HCT116 (cell line): ENCODE measurements at regions not wholly inside any gene's neighbourhood (a gene's known extent, or its start where the extent isn't known, plus 50 kb on each side); places are given as distances from the start of the nearest gene placed in this dataset.
A peak's percentile ranks its signal among the peaks of the same experiment; 100 is the strongest.

ENCODE experiments used
- ATAC-seq: fragments of 200-7000 bp; cut with Tn5 transposase; 2 replicates; pipeline ENCODE4 v1.9.1; 2020; ENCODE audit warnings: mild to moderate bottlenecking, moderate library complexity
- BruUV-seq: library from RNA; stranded (reverse); fragments of 400-500 nt; replicated peaks from 2 replicates; lab custom pipeline; 2021; lab: Mats Ljungman, UMichigan
- CTCF ChIA-PET: fragments of 300-600 bp; sonication (Branson Sonifier 250); formaldehyde crosslinking; loops from one replicate; lab custom pipeline; 2021; ENCODE audit warnings: antibody characterized with exemption; lab: Charles Lee
- POLR2A ChIA-PET: fragments of 300-600, 350-600 bp; sonication (Branson Sonifier 250); formaldehyde crosslinking; loops from one replicate; lab custom pipeline; 2021; ENCODE audit warnings: antibody characterized with exemption; lab: Charles Lee
- RAD21 ChIA-PET, 2 experiments: fragments of 300-600 bp; sonication (Branson Sonifier 250); formaldehyde crosslinking; loops; one replicate each; lab custom pipeline; 2023; ENCODE audit warnings: low total read pairs in 2 of 2; ENCODE audit not compliant: uncharacterized antibody in 2 of 2, unreplicated experiment in 2 of 2, low non-redundant PET in 1 of 2; lab: Charles Lee
- DNase-seq: peaks from one replicate; pipeline ENCODE4 v3.0.0-alpha.2; 2010; ENCODE audit warnings: low read depth, low spot score
- H2AFZ ChIP-seq: fragments of 200-600 bp; shearing (Covaris generic), sonication (generic); 2 replicates; pipeline ENCODE4 v1.6.1; 2017; ENCODE audit warnings: low read depth, mixed run types, mixed read lengths, antibody characterized with exemption, low read length; ENCODE audit not compliant: poor library complexity, severe bottlenecking
- H3K27ac ChIP-seq: 2 replicates; pipeline ENCODE4 v1.5.1; 2012; ENCODE audit warnings: low read depth, low read length
- H3K27me3 ChIP-seq: fragments of 200-600 bp; sonication (generic); 2 replicates; pipeline ENCODE4 v1.6.1; 2016; ENCODE audit warnings: mixed run types, low read length, mixed read lengths; ENCODE audit not compliant: insufficient read depth
- H3K36me3 ChIP-seq, 2 experiments: fragments of 200-500 bp in 1 of 2; fragments of 200-600 bp in 1 of 2; sonication (Bioruptor generic) in 1 of 2; sonication (generic) in 1 of 2; 2 replicates each; pipeline versions ENCODE4 v1.5.1 to v1.6.1; 2014 to 2016; ENCODE audit warnings: low read length in 2 of 2, inconsistent platforms in 1 of 2, mixed read lengths in 1 of 2, mixed run types in 1 of 2; ENCODE audit not compliant: insufficient read depth in 2 of 2, control insufficient read depth in 1 of 2
- H3K4me1 ChIP-seq, 2 experiments: fragments of 200-600 bp in 1 of 2; sonication (generic) in 1 of 2; 2 replicates each; pipeline versions ENCODE4 v1.5.1 to v1.6.1; 2012 to 2017; ENCODE audit warnings: low read length in 2 of 2, inconsistent platforms in 1 of 2, mild to moderate bottlenecking in 1 of 2, mixed read lengths in 1 of 2, mixed run types in 1 of 2, moderate library complexity in 1 of 2; ENCODE audit not compliant: insufficient read depth in 2 of 2, control insufficient read depth in 1 of 2
- H3K4me2 ChIP-seq: fragments of 200-600 bp; sonication (generic); 2 replicates; pipeline ENCODE4 v1.6.1; 2017; ENCODE audit warnings: mixed run types, low read length, mixed read lengths
- H3K4me3 ChIP-seq, 2 experiments: fragments of 200-600 bp in 1 of 2; sonication (generic) in 1 of 2; replicated peaks in 1 of 2; 2 replicates each; pipeline ENCODE4 v1.5.1; 2011 to 2016; ENCODE audit warnings: low read length in 2 of 2, control low read depth in 1 of 2, low read depth in 1 of 2, mild to moderate bottlenecking in 1 of 2, mixed read lengths in 1 of 2, mixed run types in 1 of 2
- H3K79me2 ChIP-seq: fragments of 200-600 bp; sonication (generic); 2 replicates; pipeline ENCODE4 v1.6.1; 2017; ENCODE audit warnings: mild to moderate bottlenecking, mixed run types, low read length, moderate library complexity, mixed read lengths; ENCODE audit not compliant: insufficient read depth
- H3K9ac ChIP-seq: fragments of 200-600 bp; sonication (generic); 2 replicates; pipeline ENCODE4 v1.6.1; 2016; ENCODE audit warnings: low read length, mixed read lengths
- H3K9me2 ChIP-seq: fragments of 200-600 bp; sonication (generic), shearing (Covaris generic); 2 replicates; pipeline ENCODE4 v1.6.1; 2017; ENCODE audit warnings: mixed run types, mild to moderate bottlenecking, moderate library complexity; ENCODE audit not compliant: insufficient read depth
- H3K9me3 ChIP-seq, 2 experiments: fragments of 200-500 bp in 1 of 2; fragments of 200-600 bp in 1 of 2; sonication (Bioruptor generic) in 1 of 2; sonication (generic) in 1 of 2; 2 replicates each; pipeline ENCODE4 v1.6.1; 2014 to 2017; ENCODE audit warnings: low read length in 2 of 2, mixed read lengths in 2 of 2, inconsistent platforms in 1 of 2, low read depth in 1 of 2, mild to moderate bottlenecking in 1 of 2, mixed run types in 1 of 2, moderate library complexity in 1 of 2; ENCODE audit not compliant: control insufficient read depth in 1 of 2, insufficient read depth in 1 of 2
- H4K20me1 ChIP-seq: fragments of 200-600 bp; sonication (generic), shearing (Covaris generic); 2 replicates; pipeline ENCODE4 v1.6.1; 2017; ENCODE audit warnings: mixed run types, mild to moderate bottlenecking, moderate library complexity; ENCODE audit not compliant: insufficient read depth
- CBX3 ChIP-seq: IDR thresholded peaks from 2 replicates; pipeline ENCODE4 v1.6.1; 2012; ENCODE audit warnings: low read depth
- EGR1 ChIP-seq: IDR thresholded peaks from 2 replicates; pipeline ENCODE4 v1.6.1; 2012; ENCODE audit warnings: low read depth
- EZH2 ChIP-seq: fragments of 200-600 bp; sonication (generic); IDR thresholded peaks from 2 replicates; pipeline ENCODE4 v1.6.1; 2017; ENCODE audit warnings: antibody characterized with exemption, mixed run types
- EZH2phosphoT487 ChIP-seq: fragments of 200-600 bp; IDR thresholded peaks from 2 replicates; pipeline ENCODE4 v1.6.1; 2018; ENCODE audit warnings: antibody characterized with exemption, borderline replicate concordance
- FOSL1 ChIP-seq: IDR thresholded peaks from 2 replicates; pipeline ENCODE4 v1.6.1; 2012; ENCODE audit warnings: low read depth
- POLR2A ChIP-seq: IDR thresholded peaks from 2 replicates; pipeline ENCODE4 v1.7.0; 2011; ENCODE audit warnings: borderline replicate concordance; ENCODE audit not compliant: insufficient read depth, insufficient read length; ENCODE audit errors: extremely low read depth
- POLR2AphosphoS5 ChIP-seq: IDR thresholded peaks from 2 replicates; pipeline ENCODE4 v1.6.1; 2011; ENCODE audit warnings: mild to moderate bottlenecking, low read depth, low read length, moderate library complexity
- RAD21 ChIP-seq: IDR thresholded peaks from 2 replicates; pipeline ENCODE4 v1.6.1; 2012; ENCODE audit warnings: low read depth, mild to moderate bottlenecking
- SIN3A ChIP-seq: IDR thresholded peaks from 2 replicates; pipeline ENCODE4 v1.6.1; 2012; ENCODE audit warnings: low read depth
- SP1 ChIP-seq: IDR thresholded peaks from 2 replicates; pipeline ENCODE4 v1.6.1; 2012; ENCODE audit warnings: low read depth
- SRF ChIP-seq: IDR thresholded peaks from 2 replicates; pipeline ENCODE4 v1.6.1; 2012; ENCODE audit warnings: low read depth
- TCF7L2 ChIP-seq: IDR thresholded peaks from 2 replicates; pipeline ENCODE4 v1.7.0; 2011; ENCODE audit warnings: borderline replicate concordance, inconsistent platforms; ENCODE audit not compliant: insufficient read depth, insufficient read length; ENCODE audit errors: extremely low read depth
- YY1 ChIP-seq: IDR thresholded peaks from 2 replicates; pipeline ENCODE4 v1.6.1; 2011; ENCODE audit warnings: low read length, low read depth, moderate library complexity, mild to moderate bottlenecking; ENCODE audit not compliant: insufficient replicate concordance; ENCODE audit errors: extremely low read depth
- ZBTB33 ChIP-seq: IDR thresholded peaks from 2 replicates; pipeline ENCODE4 v1.6.1; 2011; ENCODE audit warnings: mild to moderate bottlenecking, low read length, moderate library complexity; ENCODE audit not compliant: insufficient replicate concordance; ENCODE audit errors: extremely low read depth
- ZFX ChIP-seq: fragments of 450-650 bp; IDR thresholded peaks from 2 replicates; pipeline ENCODE4 v1.6.1; 2017
- ZNF274 ChIP-seq: fragments of 200-500 bp; sonication (Bioruptor generic); IDR thresholded peaks from 2 replicates; pipeline ENCODE4 v1.6.1; 2014; ENCODE audit warnings: mild to moderate bottlenecking, low read depth, low read length, inconsistent platforms
- intact Hi-C: fragments of 100-400 bp; cut with micrococcal nuclease; formaldehyde crosslinking; loops from 2 replicates; pipeline ENCODE4 v1.10.0; 2022
- TF ChIP-seq, protein P1 (sequence below): IDR thresholded peaks from 2 replicates; pipeline ENCODE4 v1.6.1; 2012
- TF ChIP-seq, protein P2 (sequence below): IDR thresholded peaks from 2 replicates; pipeline ENCODE4 v1.6.1; 2012; ENCODE audit warnings: low read depth

DNA sequence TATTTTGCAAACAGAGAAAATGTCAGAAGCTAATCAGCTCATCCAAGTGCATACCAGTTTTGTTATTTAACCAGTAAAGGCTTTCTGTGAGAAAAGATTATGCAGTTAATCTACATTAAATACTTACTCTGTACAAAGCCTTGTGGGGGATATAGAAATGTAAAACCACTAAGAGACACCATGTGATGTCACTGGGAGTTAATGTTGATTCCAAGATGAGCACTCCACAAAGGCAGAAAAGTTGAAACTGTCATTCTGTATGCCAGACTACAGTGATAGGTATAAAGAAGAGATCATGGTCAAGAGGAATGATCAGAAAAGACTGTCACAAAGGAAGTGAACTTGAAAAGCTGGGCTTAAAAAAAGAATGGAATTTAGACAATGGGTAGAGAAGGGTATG is 100.3 kb upstream of the SGIP1 start (continued):
- TF ChIP-seq ZBTB33 (no peak), SRF (no peak), EGR1 (no peak), POLR2AphosphoS5 (no peak), ZNF274 (no peak), CBX3 (no peak), ZFX (no peak), TCF7L2 (no peak), SIN3A (no peak)
- TF ChIP-seq, protein P1, sequence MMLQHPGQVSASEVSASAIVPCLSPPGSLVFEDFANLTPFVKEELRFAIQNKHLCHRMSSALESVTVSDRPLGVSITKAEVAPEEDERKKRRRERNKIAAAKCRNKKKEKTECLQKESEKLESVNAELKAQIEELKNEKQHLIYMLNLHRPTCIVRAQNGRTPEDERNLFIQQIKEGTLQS: no peak

DNA sequence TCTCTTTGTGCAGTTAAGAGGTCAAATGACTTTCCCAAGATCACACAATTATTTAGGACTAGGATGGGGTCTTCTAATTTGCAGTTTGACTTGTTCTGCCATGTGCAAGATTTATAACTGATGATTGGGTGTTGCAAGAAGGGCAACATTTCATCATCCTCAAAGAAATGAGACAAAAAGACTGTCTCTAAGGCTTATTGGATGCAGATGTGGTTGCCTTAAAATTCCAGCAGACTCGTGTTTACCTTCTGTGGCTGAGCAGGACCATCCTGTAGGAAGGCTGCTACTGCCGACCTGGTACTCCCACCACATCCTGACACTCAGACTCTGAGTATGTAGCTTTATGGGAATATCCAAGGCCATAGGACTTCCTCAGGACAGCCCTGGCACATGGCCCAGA is 99.9 kb upstream of the SGIP1 start:
- ATAC-seq: no peak
- peaks cover 17 to 36% of the 10 kb centered on the region in 2 experiments for H3K4me1 ChIP-seq
- no peaks in the 10 kb centered on the region for H3K9me2 ChIP-seq
- no peak overlapping the region for H3K4me3 ChIP-seq
- CTCF ChIA-PET: no interaction called here
- H3K27ac ChIP-seq: no peak overlapping the region
- H3K27me3 ChIP-seq: no peaks in the 10 kb centered on the region
- no TSS peak for BruUV-seq
- RAD21 ChIA-PET: interaction anchor here in 1 of 2 experiments (0.6 kb wide), 1 partner anchor 717 kb away, joined by 3 read pairs; no protein-coding TSS in a partner anchor
- H3K36me3 ChIP-seq: no peaks in the 10 kb centered on the region
- H3K9me3 ChIP-seq: no peaks in the 10 kb centered on the region; a peak in 1 of 4 replicates
- intact Hi-C loops: no loop called here
- H4K20me1 ChIP-seq: no peaks in the 10 kb centered on the region
- no peak for DNase-seq
- POLR2A ChIA-PET: no interaction called here
- H3K9ac ChIP-seq: no peak overlapping the region
- no peaks in the 10 kb centered on the region for H3K79me2 ChIP-seq
- H2AFZ ChIP-seq: peak overlapping the region; percentile 18
- H3K4me2 ChIP-seq: no peak overlapping the region
- TF ChIP-seq, protein P2, sequence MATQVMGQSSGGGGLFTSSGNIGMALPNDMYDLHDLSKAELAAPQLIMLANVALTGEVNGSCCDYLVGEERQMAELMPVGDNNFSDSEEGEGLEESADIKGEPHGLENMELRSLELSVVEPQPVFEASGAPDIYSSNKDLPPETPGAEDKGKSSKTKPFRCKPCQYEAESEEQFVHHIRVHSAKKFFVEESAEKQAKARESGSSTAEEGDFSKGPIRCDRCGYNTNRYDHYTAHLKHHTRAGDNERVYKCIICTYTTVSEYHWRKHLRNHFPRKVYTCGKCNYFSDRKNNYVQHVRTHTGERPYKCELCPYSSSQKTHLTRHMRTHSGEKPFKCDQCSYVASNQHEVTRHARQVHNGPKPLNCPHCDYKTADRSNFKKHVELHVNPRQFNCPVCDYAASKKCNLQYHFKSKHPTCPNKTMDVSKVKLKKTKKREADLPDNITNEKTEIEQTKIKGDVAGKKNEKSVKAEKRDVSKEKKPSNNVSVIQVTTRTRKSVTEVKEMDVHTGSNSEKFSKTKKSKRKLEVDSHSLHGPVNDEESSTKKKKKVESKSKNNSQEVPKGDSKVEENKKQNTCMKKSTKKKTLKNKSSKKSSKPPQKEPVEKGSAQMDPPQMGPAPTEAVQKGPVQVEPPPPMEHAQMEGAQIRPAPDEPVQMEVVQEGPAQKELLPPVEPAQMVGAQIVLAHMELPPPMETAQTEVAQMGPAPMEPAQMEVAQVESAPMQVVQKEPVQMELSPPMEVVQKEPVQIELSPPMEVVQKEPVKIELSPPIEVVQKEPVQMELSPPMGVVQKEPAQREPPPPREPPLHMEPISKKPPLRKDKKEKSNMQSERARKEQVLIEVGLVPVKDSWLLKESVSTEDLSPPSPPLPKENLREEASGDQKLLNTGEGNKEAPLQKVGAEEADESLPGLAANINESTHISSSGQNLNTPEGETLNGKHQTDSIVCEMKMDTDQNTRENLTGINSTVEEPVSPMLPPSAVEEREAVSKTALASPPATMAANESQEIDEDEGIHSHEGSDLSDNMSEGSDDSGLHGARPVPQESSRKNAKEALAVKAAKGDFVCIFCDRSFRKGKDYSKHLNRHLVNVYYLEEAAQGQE: no peak
- TF ChIP-seq ZNF274 (no peak), SRF (no peak), FOSL1 (no peak), EZH2 (no peak), YY1 (no peak), SP1 (no peak), POLR2A (no peak), EZH2phosphoT487 (no peak), RAD21 (no peak), POLR2AphosphoS5 (no peak), SIN3A (no peak)
- TF ChIP-seq, protein P1: no peak
